ENCODE measurements at regions not wholly inside any gene's neighbourhood (a gene's known extent, or its start where the extent isn't known, plus 50 kb on each side); places are given as distances from the start of the nearest gene placed in this dataset.
"Not testable (repeated sequence)": the region's sequence is repeated elsewhere in the genome, so short reads cannot be mapped to it uniquely, and the experiment has no call there.

- Histone ChIP-seq H3K36me3 (ENCODE audit: insufficient read depth, low read length) (no peaks in the 10 kb centered on the region), H3K9ac (ENCODE audit: low read depth, low read length) (no peak overlapping the region), H3K4me1 (ENCODE audit: insufficient read depth, low read length) (no peaks in the 10 kb centered on the region), H3K9me3 (ENCODE audit: control insufficient read depth, insufficient read depth, low read length) (peaks cover 3% of the 10 kb centered on the region; the same call in 1 of the 2 replicates)
These were observed 464.6 kb downstream of the JRKL start for GRCh38 chr11:96854425-96854824.

- not testable (repeated sequence) for H3K9me3 ChIP-seq (ENCODE audit: control insufficient read depth, insufficient read depth, low read length); H3K9ac ChIP-seq (ENCODE audit: low read depth, low read length); H3K36me3 ChIP-seq (ENCODE audit: insufficient read depth, low read length); H3K4me1 ChIP-seq (ENCODE audit: insufficient read depth, low read length)
These were observed 471.9 kb downstream of the JRKL start for GRCh38 chr11:96861722-96862121.

GRCh38 chr11:96863520-96863919 is 473.7 kb downstream of the JRKL start:
- H3K4me1 ChIP-seq (ENCODE audit: insufficient read depth, low read length), result no peaks in the 10 kb centered on the region
- H3K9ac ChIP-seq (ENCODE audit: low read depth, low read length), result no peak overlapping the region
- peaks cover 2% of the 10 kb centered on the region; the same call in 1 of the 2 replicates for H3K9me3 ChIP-seq (ENCODE audit: control insufficient read depth, insufficient read depth, low read length)
- no peaks in the 10 kb centered on the region for H3K36me3 ChIP-seq (ENCODE audit: insufficient read depth, low read length)

- Histone ChIP-seq H3K36me3 (ENCODE audit: insufficient read depth, low read length) (no peaks in the 10 kb centered on the region), H3K9ac (ENCODE audit: low read depth, low read length) (no peak overlapping the region), H3K9me3 (ENCODE audit: control insufficient read depth, insufficient read depth, low read length) (peaks cover under 1% of the 10 kb centered on the region; the same call in 1 of the 2 replicates), H3K4me1 (ENCODE audit: insufficient read depth, low read length) (no peaks in the 10 kb centered on the region)
These were observed 475.2 kb downstream of the JRKL start for GRCh38 chr11:96865020-96865419.

- no peaks in the 10 kb centered on the region for H3K36me3 ChIP-seq (ENCODE audit: insufficient read depth, low read length)
- H3K9ac ChIP-seq (ENCODE audit: low read depth, low read length), result no peak overlapping the region
- no peaks in the 10 kb centered on the region for H3K9me3 ChIP-seq (ENCODE audit: control insufficient read depth, insufficient read depth, low read length)
- no peaks in the 10 kb centered on the region for H3K4me1 ChIP-seq (ENCODE audit: insufficient read depth, low read length)
These were observed 479.4 kb downstream of the JRKL start for GRCh38 chr11:96869207-96869606.

GRCh38 chr11:96875712-96876111 is 485.9 kb downstream of the JRKL start:
- Histone ChIP-seq H3K4me1 (ENCODE audit: insufficient read depth, low read length) (no peaks in the 10 kb centered on the region), H3K9me3 (ENCODE audit: control insufficient read depth, insufficient read depth, low read length) (peaks cover 3% of the 10 kb centered on the region; the same call in 1 of the 2 replicates), H3K36me3 (ENCODE audit: insufficient read depth, low read length) (no peaks in the 10 kb centered on the region), H3K9ac (ENCODE audit: low read depth, low read length) (no peak overlapping the region)

- peaks cover 3% of the 10 kb centered on the region; the same call in 1 of the 2 replicates for H3K9me3 ChIP-seq (ENCODE audit: control insufficient read depth, insufficient read depth, low read length)
- no peak overlapping the region for H3K9ac ChIP-seq (ENCODE audit: low read depth, low read length)
- no peaks in the 10 kb centered on the region for H3K36me3 ChIP-seq (ENCODE audit: insufficient read depth, low read length)
These were observed 488.7 kb downstream of the JRKL start for GRCh38 chr11:96878299-96879051.

GRCh38 chr11:96882622-96883021 is 492.8 kb downstream of the JRKL start:
- not testable (repeated sequence) for H3K36me3 ChIP-seq (ENCODE audit: insufficient read depth, low read length); H3K4me1 ChIP-seq (ENCODE audit: insufficient read depth, low read length); H3K9me3 ChIP-seq (ENCODE audit: control insufficient read depth, insufficient read depth, low read length); H3K9ac ChIP-seq (ENCODE audit: low read depth, low read length)

More at GRCh38 chr11:96878299-96879051, 488.7 kb downstream of the JRKL start:
- H3K4me1 ChIP-seq (ENCODE audit: insufficient read depth, low read length), result no peaks in the 10 kb centered on the region

GRCh38 chr11:96885405-96885804 is 495.6 kb downstream of the JRKL start:
- no peaks in the 10 kb centered on the region for H3K4me1 ChIP-seq (ENCODE audit: insufficient read depth, low read length)
- no peak overlapping the region for H3K9ac ChIP-seq (ENCODE audit: low read depth, low read length)
- H3K36me3 ChIP-seq (ENCODE audit: insufficient read depth, low read length), result no peaks in the 10 kb centered on the region
- no peaks in the 10 kb centered on the region; the same call in 1 of the 2 replicates for H3K9me3 ChIP-seq (ENCODE audit: control insufficient read depth, insufficient read depth, low read length)

GRCh38 chr11:96885912-96886311 is 496.1 kb downstream of the JRKL start:
- no peaks in the 10 kb centered on the region for H3K4me1 ChIP-seq (ENCODE audit: insufficient read depth, low read length)
- no peaks in the 10 kb centered on the region for H3K36me3 ChIP-seq (ENCODE audit: insufficient read depth, low read length)
- H3K9ac ChIP-seq (ENCODE audit: low read depth, low read length), result no peak overlapping the region
- H3K9me3 ChIP-seq (ENCODE audit: control insufficient read depth, insufficient read depth, low read length), result no peaks in the 10 kb centered on the region; the same call in 1 of the 2 replicates

- Histone ChIP-seq H3K36me3 (ENCODE audit: insufficient read depth, low read length) (no peaks in the 10 kb centered on the region), H3K9me3 (ENCODE audit: control insufficient read depth, insufficient read depth, low read length) (no peaks in the 10 kb centered on the region), H3K9ac (ENCODE audit: low read depth, low read length) (no peak overlapping the region), H3K4me1 (ENCODE audit: insufficient read depth, low read length) (peaks cover 6% of the 10 kb centered on the region; the same call in 1 of the 2 replicates)
These were observed 504.2 kb downstream of the JRKL start for GRCh38 chr11:96893988-96894387.

- H3K9ac ChIP-seq (ENCODE audit: low read depth, low read length), result no peak overlapping the region
These were observed 504.8 kb downstream of the JRKL start for GRCh38 chr11:96894587-96894986.

GRCh38 chr11:96899971-96900370 is 510.2 kb downstream of the JRKL start:
- Histone ChIP-seq H3K36me3 (ENCODE audit: insufficient read depth, low read length) (no peaks in the 10 kb centered on the region), H3K4me1 (ENCODE audit: insufficient read depth, low read length) (no peaks in the 10 kb centered on the region; the same call in 1 of the 2 replicates), H3K9ac (ENCODE audit: low read depth, low read length) (no peak overlapping the region), H3K9me3 (ENCODE audit: control insufficient read depth, insufficient read depth, low read length) (no peaks in the 10 kb centered on the region)

More at GRCh38 chr11:96894587-96894986, 504.8 kb downstream of the JRKL start:
- no peaks in the 10 kb centered on the region for H3K9me3 ChIP-seq (ENCODE audit: control insufficient read depth, insufficient read depth, low read length)
- H3K4me1 ChIP-seq (ENCODE audit: insufficient read depth, low read length), result peaks cover 6% of the 10 kb centered on the region; the same call in 1 of the 2 replicates
- no peaks in the 10 kb centered on the region for H3K36me3 ChIP-seq (ENCODE audit: insufficient read depth, low read length)

GRCh38 chr11:96905143-96905542 is 515.3 kb downstream of the JRKL start:
- H3K36me3 ChIP-seq (ENCODE audit: insufficient read depth, low read length), result no peaks in the 10 kb centered on the region
- H3K9me3 ChIP-seq (ENCODE audit: control insufficient read depth, insufficient read depth, low read length), result no peaks in the 10 kb centered on the region
- H3K9ac ChIP-seq (ENCODE audit: low read depth, low read length), result no peak overlapping the region
- no peaks in the 10 kb centered on the region; the same call in 1 of the 2 replicates for H3K4me1 ChIP-seq (ENCODE audit: insufficient read depth, low read length)

GRCh38 chr11:96905663-96906062 is 515.9 kb downstream of the JRKL start:
- Histone ChIP-seq H3K4me1 (ENCODE audit: insufficient read depth, low read length) (no peaks in the 10 kb centered on the region; the same call in 1 of the 2 replicates), H3K9me3 (ENCODE audit: control insufficient read depth, insufficient read depth, low read length) (no peaks in the 10 kb centered on the region), H3K9ac (ENCODE audit: low read depth, low read length) (no peak overlapping the region), H3K36me3 (ENCODE audit: insufficient read depth, low read length) (no peaks in the 10 kb centered on the region)
